Mucosa of descending colon (tissue), 3 donors: ENCODE measurements at regions not wholly inside any gene's neighbourhood (a gene's known extent, or its start where the extent isn't known, plus 50 kb on each side); places are given as distances from the start of the nearest gene placed in this dataset.

Source experiments
- ATAC-seq: fragments of 200-7000 bp; cut with Tn5 transposase; one replicate; pipeline ENCODE4 v1.9.1; 2020; ENCODE audit warnings: mild to moderate bottlenecking, moderate library complexity
- DNase-seq, 3 donors: peaks; one replicate each; pipeline ENCODE4 v3.0.0-alpha.2; 2020
- H3K36me3 ChIP-seq: fragments of 200-600 bp; one replicate; pipeline ENCODE4 v1.8.0; 2021; ENCODE audit warnings: low read depth, mild to moderate bottlenecking
- H3K4me1 ChIP-seq: fragments of 200-600 bp; one replicate; pipeline ENCODE4 v1.8.0; 2021; ENCODE audit warnings: low read depth, mild to moderate bottlenecking
- H3K4me3 ChIP-seq: fragments of 200-600 bp; one replicate; pipeline ENCODE4 v1.8.0; 2021; ENCODE audit warnings: mild to moderate bottlenecking
- H3K9me3 ChIP-seq: fragments of 200-600 bp; one replicate; pipeline ENCODE4 v1.8.0; 2021; ENCODE audit warnings: mild to moderate bottlenecking
- CTCF ChIP-seq: fragments of 200-600 bp; IDR thresholded peaks from one replicate; pipeline ENCODE4 v1.8.0; 2022; ENCODE audit warnings: antibody characterized with exemption, mild to moderate bottlenecking
- intact Hi-C, 2 donors: fragments of 100-400 bp; cut with DNase I in 1 of 2; cut with micrococcal nuclease in 1 of 2; formaldehyde crosslinking; loops; one replicate each; pipeline versions ENCODE4 v1.11.0 to v1.11.1; 2022; cut with DNase I, micrococcal nuclease
- donor health status: DM: no; HTN: no; CAD: no; lungs with moderate emphysema.
- donor health status: DM: no; HTN: no; CAD: no.
- donor health status: DM: no; HTN: yes; CAD: no.

- Histone ChIP-seq H3K4me1 (no peaks in the 10 kb centered on the region), H3K36me3 (no peaks in the 10 kb centered on the region), H3K4me3 (no peak overlapping the region), H3K9me3 (no peaks in the 10 kb centered on the region)
- intact Hi-C loops, result no loop called here
- TF ChIP-seq CTCF, result no peak
- DNase-seq (no peak), ATAC-seq (no peak)
Observed at GRCh38 chr9:13575558-13575957, 296.1 kb upstream of the MPDZ start.

- DNase-seq (no peak), ATAC-seq (no peak)
- Histone ChIP-seq H3K36me3 (no peaks in the 10 kb centered on the region), H3K4me1 (no peaks in the 10 kb centered on the region), H3K4me3 (no peak overlapping the region), H3K9me3 (no peaks in the 10 kb centered on the region)
- no peak for TF ChIP-seq CTCF
- intact Hi-C loops, result no loop called here
Observed at GRCh38 chr9:13570068-13570974, 290.8 kb upstream of the MPDZ start.

GRCh38 chr9:13569602-13570067 is 290.1 kb upstream of the MPDZ start:
- Histone ChIP-seq H3K4me3 (no peak overlapping the region), H3K36me3 (no peaks in the 10 kb centered on the region), H3K4me1 (no peaks in the 10 kb centered on the region), H3K9me3 (no peaks in the 10 kb centered on the region)
- ATAC-seq (no peak), DNase-seq (no peak)
- intact Hi-C loops, result no loop called here
- TF ChIP-seq CTCF, result no peak

- ATAC-seq, result no peak
- Histone ChIP-seq H3K9me3 (no peaks in the 10 kb centered on the region), H3K36me3 (no peaks in the 10 kb centered on the region), H3K4me1 (no peaks in the 10 kb centered on the region), H3K4me3 (no peak overlapping the region)
- TF ChIP-seq CTCF, result no peak
- intact Hi-C loops, result no loop called here
- DNase-seq, result no peak
Observed at GRCh38 chr9:13568841-13569601, 289.5 kb upstream of the MPDZ start.

- no peaks in the 10 kb centered on the region for H3K4me1 ChIP-seq
- intact Hi-C loops, result no loop called here
- DNase-seq (peak in 1 of 3 donors; percentile 8), ATAC-seq (no peak)
- no peaks in the 10 kb centered on the region for H3K9me3 ChIP-seq
- H3K4me3 ChIP-seq, result no peak overlapping the region
- no peaks in the 10 kb centered on the region for H3K36me3 ChIP-seq
- TF ChIP-seq CTCF, result no peak
Observed at GRCh38 chr9:13568405-13568804, 288.9 kb upstream of the MPDZ start.
